IMR-90 (cell line): ENCODE measurements at regions not wholly inside any gene's neighbourhood (a gene's known extent, or its start where the extent isn't known, plus 50 kb on each side); places are given as distances from the start of the nearest gene placed in this dataset.
A peak's percentile ranks its signal among the peaks of the same experiment; 100 is the strongest.

Experiments used
- ATAC-seq: fragments of 200-7000 bp; cut with Tn5 transposase; 2 replicates; pipeline ENCODE4 v1.9.1; 2020; ENCODE audit warnings: low read depth, mild to moderate bottlenecking, moderate library complexity
- BruUV-seq: library from RNA; stranded (reverse); fragments of 400-500 nt; replicated peaks from 2 replicates; lab custom pipeline; 2021; lab: Mats Ljungman, UMichigan
- CTCF ChIA-PET: fragments of 300-600 bp; formaldehyde crosslinking; extraction: SDS; loops from one replicate; lab custom pipeline; 2021; ENCODE audit warnings: antibody characterized with exemption; lab: Yijun Ruan, JAX
- POLR2A ChIA-PET: fragments of 300-600 bp; sonication (Branson Sonifier 250); formaldehyde crosslinking; loops from one replicate; lab custom pipeline; 2022; ENCODE audit warnings: antibody characterized with exemption; ENCODE audit not compliant: unreplicated experiment; lab: Charles Lee
- DNase-seq: peaks from one replicate; pipeline ENCODE4 v3.0.0; 2013
- H2AFZ ChIP-seq: replicated peaks from 2 replicates; pipeline ENCODE3; 2013; ENCODE audit warnings: low read length, mild to moderate bottlenecking; ENCODE audit not compliant: poor library complexity
- H2AK5ac ChIP-seq: 2 replicates; pipeline ENCODE4 v1.6.1; 2013; ENCODE audit warnings: low read depth, low read length, inconsistent platforms
- H2AK9ac ChIP-seq: replicated peaks from 2 replicates; pipeline ENCODE3; 2013; ENCODE audit warnings: mild to moderate bottlenecking, low read depth, low read length, moderate library complexity; ENCODE audit not compliant: poor library complexity
- H2BK120ac ChIP-seq: 2 replicates; pipeline ENCODE4 v1.6.1; 2013; ENCODE audit warnings: low read depth, low read length, inconsistent platforms
- H2BK15ac ChIP-seq: 3 replicates; pipeline ENCODE4 v1.6.1; 2013; ENCODE audit warnings: low read depth, low read length, inconsistent platforms
- H2BK20ac ChIP-seq: 2 replicates; pipeline ENCODE4 v1.6.1; 2013; ENCODE audit warnings: low read depth, mild to moderate bottlenecking, inconsistent platforms, low read length, moderate library complexity
- H2BK5ac ChIP-seq: 2 replicates; pipeline ENCODE4 v1.6.1; 2013; ENCODE audit warnings: mild to moderate bottlenecking, low read depth, low read length, inconsistent platforms; ENCODE audit not compliant: poor library complexity, severe bottlenecking
- H3K14ac ChIP-seq: replicated peaks from 2 replicates; pipeline ENCODE4 v1.6.1; 2013; ENCODE audit warnings: low read depth, low read length, inconsistent platforms
- H3K18ac ChIP-seq: 2 replicates; pipeline ENCODE4 v1.6.1; 2013; ENCODE audit warnings: low read depth, low read length, control low read depth
- H3K23ac ChIP-seq: 2 replicates; pipeline ENCODE4 v1.6.1; 2013; ENCODE audit warnings: low read depth, low read length, inconsistent platforms
- H3K27ac ChIP-seq: 2 replicates; pipeline ENCODE4 v1.5.1; 2013; ENCODE audit warnings: mild to moderate bottlenecking, control low read depth, low read length; ENCODE audit not compliant: insufficient read depth
- H3K27me3 ChIP-seq: 2 replicates; pipeline ENCODE4 v1.6.1; 2013; ENCODE audit warnings: low read length; ENCODE audit not compliant: control insufficient read depth, insufficient read depth
- H3K36me3 ChIP-seq: 2 replicates; pipeline ENCODE4 v1.6.1; 2013; ENCODE audit warnings: low read length, mixed read lengths; ENCODE audit not compliant: control insufficient read depth, insufficient read depth
- H3K4ac ChIP-seq: 2 replicates; pipeline ENCODE4 v1.6.1; 2013; ENCODE audit warnings: low read depth, low read length, inconsistent platforms
- H3K4me1 ChIP-seq: 2 replicates; pipeline ENCODE4 v1.6.1; 2013; ENCODE audit warnings: low read length, mixed read lengths; ENCODE audit not compliant: control insufficient read depth, insufficient read depth
- H3K4me2 ChIP-seq: 2 replicates; pipeline ENCODE4 v1.6.1; 2013; ENCODE audit warnings: low read depth, mild to moderate bottlenecking, control low read depth, low read length, moderate library complexity
- H3K4me3 ChIP-seq: 2 replicates; pipeline ENCODE4 v1.5.1; 2013; ENCODE audit warnings: low read depth, mild to moderate bottlenecking, control low read depth, low read length, moderate library complexity; ENCODE audit not compliant: insufficient read depth
- H3K56ac ChIP-seq: 2 replicates; pipeline ENCODE4 v1.6.1; 2013; ENCODE audit warnings: low read length, inconsistent platforms; ENCODE audit not compliant: insufficient read depth; ENCODE audit errors: extremely low read depth
- H3K79me1 ChIP-seq, 2 experiments: 2 replicates each; pipeline ENCODE4 v1.6.1; 2013; ENCODE audit warnings: low read length in 2 of 2, inconsistent platforms in 1 of 2, low read depth in 1 of 2
- H3K9ac ChIP-seq: 2 replicates; pipeline ENCODE4 v1.6.1; 2013; ENCODE audit warnings: low read depth, low read length, control low read depth
- H3K9me1 ChIP-seq: 2 replicates; pipeline ENCODE4 v1.6.1; 2013; ENCODE audit warnings: low read length, inconsistent platforms; ENCODE audit not compliant: insufficient read depth
- H3K9me3 ChIP-seq: 2 replicates; pipeline ENCODE4 v1.6.1; 2013; ENCODE audit warnings: low read length; ENCODE audit not compliant: control insufficient read depth, insufficient read depth
- H4K20me1 ChIP-seq: 2 replicates; pipeline ENCODE4 v1.6.1; 2013; ENCODE audit warnings: low read length, inconsistent platforms; ENCODE audit not compliant: insufficient read depth
- H4K5ac ChIP-seq: 2 replicates; pipeline ENCODE4 v1.6.1; 2013; ENCODE audit warnings: mild to moderate bottlenecking, low read depth, low read length, control low read depth
- H4K8ac ChIP-seq, 2 experiments: 2 replicates each; pipeline ENCODE4 v1.6.1; 2013; ENCODE audit warnings: low read depth in 2 of 2, low read length in 2 of 2, control low read depth in 1 of 2, inconsistent platforms in 1 of 2
- H4K91ac ChIP-seq: 2 replicates; pipeline ENCODE4 v1.6.1; 2013; ENCODE audit warnings: low read depth, low read length, inconsistent platforms; ENCODE audit not compliant: insufficient read depth
- BHLHE40 ChIP-seq: fragments of 150-350 bp; IDR thresholded peaks from 2 replicates; pipeline ENCODE4 v1.6.1; 2016; ENCODE audit warnings: mild to moderate bottlenecking, low read depth, low read length
- CEBPB ChIP-seq: IDR thresholded peaks from 2 replicates; pipeline ENCODE4 v1.6.1; 2012; ENCODE audit warnings: low read depth, low read length, improper control_type of control experiment
- FOS ChIP-seq: fragments of 150-350 bp; IDR thresholded peaks from 2 replicates; pipeline ENCODE4 v1.6.1; 2016; ENCODE audit warnings: low read depth, low read length
- MXI1 ChIP-seq: IDR thresholded peaks from 2 replicates; pipeline ENCODE4 v1.6.1; 2012; ENCODE audit warnings: low read depth, mild to moderate bottlenecking, low read length, moderate library complexity, borderline replicate concordance
- RAD21 ChIP-seq: IDR thresholded peaks from 2 replicates; pipeline ENCODE4 v1.6.1; 2012; ENCODE audit warnings: low read length, improper control_type of control experiment
- RCOR1 ChIP-seq: IDR thresholded peaks from 2 replicates; pipeline ENCODE4 v1.6.1; 2012; ENCODE audit warnings: mild to moderate bottlenecking, low read length, improper control_type of control experiment; ENCODE audit not compliant: insufficient replicate concordance
- WGBS, 2 experiments: methylation state at CpG; one replicate each; pipeline versions ENCODE4 v1.1.5 to v1.1.7; 2013; ENCODE audit warnings: missing lambda C conversion rate in 2 of 2; ENCODE audit not compliant: insufficient read length in 1 of 2; ENCODE audit errors: extremely low coverage in 2 of 2; 5-methylcytosine and 5-hydroxymethylcytosine counted together
- dilution Hi-C: fragments of 300-500 bp; cut with HindIII; formaldehyde crosslinking; loops from one replicate; pipeline ENCODE4 v1.14.3; 2018; ENCODE audit warnings: low sequenced_read_pairs; ENCODE audit not compliant: unreplicated experiment
- in situ Hi-C: fragments of 300-500 bp; cut with MboI; formaldehyde crosslinking; loops from 3 replicates; pipeline ENCODE4 v1.14.3; 2019; ENCODE audit warnings: low sequenced_read_pairs, inconsistent platforms, mixed read lengths
- intact Hi-C: fragments of 100-400 bp; cut with micrococcal nuclease; formaldehyde crosslinking; loops from 2 replicates; pipeline ENCODE4 v1.10.0; 2022

DNA sequence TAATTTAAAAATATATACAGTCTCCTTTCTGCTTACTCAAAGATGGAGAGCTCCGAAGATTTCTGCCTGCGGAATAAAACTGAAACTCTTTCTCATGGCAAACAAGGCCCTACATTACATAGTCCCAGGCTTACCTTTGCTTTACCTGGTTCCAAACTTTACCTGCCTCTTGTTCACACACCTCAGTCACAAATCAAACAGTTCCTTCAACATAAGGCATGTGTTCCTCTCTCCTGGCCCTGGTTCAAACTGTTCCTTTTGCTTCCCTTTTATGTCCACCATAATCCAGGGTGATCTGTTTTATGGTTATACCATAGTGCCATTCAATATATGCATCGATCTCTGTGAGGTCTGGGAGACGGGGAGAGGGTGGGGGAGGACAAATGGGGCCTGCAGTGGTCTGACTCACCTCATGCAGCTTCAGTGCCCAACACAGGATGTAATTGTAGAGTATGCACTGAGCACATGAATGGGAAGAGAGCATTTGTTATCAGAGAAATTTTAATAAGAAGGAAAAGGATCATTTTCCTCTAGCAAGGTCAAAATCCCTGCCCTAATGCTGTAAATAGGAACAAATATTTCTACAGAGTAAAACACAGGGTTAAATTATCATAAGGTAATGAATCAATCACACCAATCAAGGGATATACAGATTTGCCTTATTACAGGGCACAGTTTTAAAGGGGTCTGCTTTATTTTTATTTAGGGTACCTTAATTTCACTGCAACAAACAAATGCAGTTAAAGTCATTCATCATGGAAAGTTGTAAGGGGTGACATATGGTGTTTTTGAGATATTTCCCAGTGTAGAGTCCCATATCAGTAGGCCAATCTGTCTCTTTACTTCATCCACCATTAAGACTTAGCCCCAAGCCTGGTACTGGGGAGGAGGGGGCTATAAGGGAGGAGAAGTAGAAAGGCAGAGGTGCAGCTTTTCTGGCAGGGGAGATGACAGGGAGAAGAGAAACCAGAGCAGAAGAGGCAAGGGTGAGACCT is 88.8 kb upstream of the PDE1C start:
- Histone ChIP-seq H4K5ac (peak overlapping the region; percentile 31; the same call in 1 of the 2 replicates), H4K8ac (peak overlapping the region; percentile 15 to 43; a peak in 1 of 4 replicates), H4K20me1 (no peaks in the 10 kb centered on the region), H3K4me3 (no peak overlapping the region), H3K4me2 (no peak overlapping the region), H3K23ac (no peak overlapping the region), H3K79me1 (no peaks in the 10 kb centered on the region), H3K4ac (peak overlapping the region; percentile 55; the same call in 1 of the 2 replicates), H2BK120ac (peak overlapping the region; percentile 76), H4K91ac (peak overlapping the region; percentile 43; the same call in 1 of the 2 replicates), H2AFZ (no peak overlapping the region), H2BK5ac (peak overlapping the region; percentile 21), H3K14ac (peak overlapping the region; percentile 14), H3K18ac (peak overlapping the region; percentile 16; the same call in 1 of the 2 replicates), H2AK9ac (no peak overlapping the region), H3K56ac (no peak overlapping the region), H3K4me1 (peaks cover 13% of the 10 kb centered on the region), H3K27ac (no peak overlapping the region), H2AK5ac (peak overlapping the region; percentile 75), H3K27me3 (no peaks in the 10 kb centered on the region), H2BK20ac (peak overlapping the region; percentile 79), H3K9me1 (peaks cover 12% of the 10 kb centered on the region), H2BK15ac (peak overlapping the region; percentile 15; the same call in 1 of the 3 replicates), H3K9ac (no peak overlapping the region), H3K36me3 (no peaks in the 10 kb centered on the region), H3K9me3 (no peaks in the 10 kb centered on the region)
- BruUV-seq: no TSS peak
- DNase-seq: peak; percentile 38
- POLR2A ChIA-PET: no interaction called here
- intact Hi-C loops: no loop called here
- in situ Hi-C loops: no loop called here
- dilution Hi-C loops: no loop called here
- 82% methylated on average over 2 of the region's 4 CpGs; no CpG with 5 or more reads in 1 of the 2 experiments for WGBS, 2 experiments
- CTCF ChIA-PET: no interaction called here
- no peak for TF ChIP-seq CEBPB
- TF ChIP-seq RAD21: no peak
- no peak for TF ChIP-seq BHLHE40
- TF ChIP-seq RCOR1: no peak
- TF ChIP-seq FOS: no peak
- TF ChIP-seq MXI1: no peak
- no peak for ATAC-seq
